GM23338 (cell line): ENCODE measurements at regions not wholly inside any gene's neighbourhood (a gene's known extent, or its start where the extent isn't known, plus 50 kb on each side); places are given as distances from the start of the nearest gene placed in this dataset.

Experiments used
- CREB1 ChIP-seq: fragments of 250-450 bp; sonication (Bioruptor Pico); IDR thresholded peaks from 2 replicates; pipeline ENCODE4 v1.5.0; 2020; ENCODE audit warnings: low read depth, mild to moderate bottlenecking, moderate library complexity
- CTCF ChIP-seq, 2 experiments: fragments of 200-600 bp in 1 of 2; sonication (generic) in 1 of 2; conservative IDR thresholded peaks; 2 replicates each; pipeline versions ENCODE4 v1.5.1 to v1.6.1; 2016 to 2017; ENCODE audit warnings: antibody characterized with exemption in 2 of 2, low read depth in 2 of 2, mild to moderate bottlenecking in 2 of 2, moderate library complexity in 1 of 2
- EZH2 ChIP-seq: fragments of 200-600 bp; sonication (generic); IDR thresholded peaks from one replicate; pipeline ENCODE4 v1.8.0; 2017; ENCODE audit warnings: antibody characterized with exemption, mild to moderate bottlenecking, low read depth; ENCODE audit not compliant: unreplicated experiment
- EZH2phosphoT487 ChIP-seq: fragments of 200-600 bp; sonication (generic); IDR thresholded peaks from one replicate; pipeline ENCODE4 v1.8.1; 2018; ENCODE audit warnings: antibody characterized with exemption; ENCODE audit not compliant: unreplicated experiment
- JUNB ChIP-seq: IDR thresholded peaks from one replicate; pipeline ENCODE4 v1.6.1; 2016; ENCODE audit warnings: antibody characterized with exemption; ENCODE audit not compliant: unreplicated experiment
- POLR2AphosphoS5 ChIP-seq: IDR thresholded peaks from 2 replicates; pipeline ENCODE4 v1.6.1; 2016; ENCODE audit warnings: antibody characterized with exemption, low read depth
- ZNF114 ChIP-seq: fragments of 250-450 bp; sonication (Bioruptor Pico); IDR thresholded peaks from 2 replicates; pipeline ENCODE4 v1.5.0; 2020; ENCODE audit warnings: mild to moderate bottlenecking, moderate library complexity
- ZNF331 ChIP-seq: fragments of 250-450 bp; sonication (Bioruptor Pico); IDR thresholded peaks from 2 replicates; pipeline ENCODE4 v1.5.0; 2020; ENCODE audit warnings: low read depth, mild to moderate bottlenecking, moderate library complexity
- ZNF462 ChIP-seq: fragments of 250-450 bp; sonication (Bioruptor Pico); IDR thresholded peaks from 2 replicates; pipeline ENCODE4 v1.5.0; 2020; ENCODE audit warnings: mild to moderate bottlenecking, moderate library complexity
- TF ChIP-seq, protein P1 (sequence below): IDR thresholded peaks from one replicate; pipeline ENCODE4 v1.6.1; 2018; ENCODE audit warnings: antibody characterized with exemption; ENCODE audit not compliant: unreplicated experiment
- TF ChIP-seq, protein P2 (sequence below): IDR thresholded peaks from 2 replicates; pipeline ENCODE4 v1.6.1; 2016; ENCODE audit warnings: antibody characterized with exemption

- TF ChIP-seq, protein P1, sequence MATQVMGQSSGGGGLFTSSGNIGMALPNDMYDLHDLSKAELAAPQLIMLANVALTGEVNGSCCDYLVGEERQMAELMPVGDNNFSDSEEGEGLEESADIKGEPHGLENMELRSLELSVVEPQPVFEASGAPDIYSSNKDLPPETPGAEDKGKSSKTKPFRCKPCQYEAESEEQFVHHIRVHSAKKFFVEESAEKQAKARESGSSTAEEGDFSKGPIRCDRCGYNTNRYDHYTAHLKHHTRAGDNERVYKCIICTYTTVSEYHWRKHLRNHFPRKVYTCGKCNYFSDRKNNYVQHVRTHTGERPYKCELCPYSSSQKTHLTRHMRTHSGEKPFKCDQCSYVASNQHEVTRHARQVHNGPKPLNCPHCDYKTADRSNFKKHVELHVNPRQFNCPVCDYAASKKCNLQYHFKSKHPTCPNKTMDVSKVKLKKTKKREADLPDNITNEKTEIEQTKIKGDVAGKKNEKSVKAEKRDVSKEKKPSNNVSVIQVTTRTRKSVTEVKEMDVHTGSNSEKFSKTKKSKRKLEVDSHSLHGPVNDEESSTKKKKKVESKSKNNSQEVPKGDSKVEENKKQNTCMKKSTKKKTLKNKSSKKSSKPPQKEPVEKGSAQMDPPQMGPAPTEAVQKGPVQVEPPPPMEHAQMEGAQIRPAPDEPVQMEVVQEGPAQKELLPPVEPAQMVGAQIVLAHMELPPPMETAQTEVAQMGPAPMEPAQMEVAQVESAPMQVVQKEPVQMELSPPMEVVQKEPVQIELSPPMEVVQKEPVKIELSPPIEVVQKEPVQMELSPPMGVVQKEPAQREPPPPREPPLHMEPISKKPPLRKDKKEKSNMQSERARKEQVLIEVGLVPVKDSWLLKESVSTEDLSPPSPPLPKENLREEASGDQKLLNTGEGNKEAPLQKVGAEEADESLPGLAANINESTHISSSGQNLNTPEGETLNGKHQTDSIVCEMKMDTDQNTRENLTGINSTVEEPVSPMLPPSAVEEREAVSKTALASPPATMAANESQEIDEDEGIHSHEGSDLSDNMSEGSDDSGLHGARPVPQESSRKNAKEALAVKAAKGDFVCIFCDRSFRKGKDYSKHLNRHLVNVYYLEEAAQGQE, result no peak
- TF ChIP-seq POLR2AphosphoS5, result no peak
- TF ChIP-seq EZH2, result no peak
- TF ChIP-seq CREB1 (CRISPR knock-in tag), result no peak
- TF ChIP-seq ZNF114, result no peak
- TF ChIP-seq CTCF (conservative IDR thresholded peaks at IDR 0.05; ENCODE audit: low read depth in 2 of 2), result no peak
- no peak for TF ChIP-seq JUNB
- no peak for TF ChIP-seq EZH2phosphoT487
- TF ChIP-seq ZNF331 (CRISPR knock-in tag), result no peak
- TF ChIP-seq, protein P2, sequence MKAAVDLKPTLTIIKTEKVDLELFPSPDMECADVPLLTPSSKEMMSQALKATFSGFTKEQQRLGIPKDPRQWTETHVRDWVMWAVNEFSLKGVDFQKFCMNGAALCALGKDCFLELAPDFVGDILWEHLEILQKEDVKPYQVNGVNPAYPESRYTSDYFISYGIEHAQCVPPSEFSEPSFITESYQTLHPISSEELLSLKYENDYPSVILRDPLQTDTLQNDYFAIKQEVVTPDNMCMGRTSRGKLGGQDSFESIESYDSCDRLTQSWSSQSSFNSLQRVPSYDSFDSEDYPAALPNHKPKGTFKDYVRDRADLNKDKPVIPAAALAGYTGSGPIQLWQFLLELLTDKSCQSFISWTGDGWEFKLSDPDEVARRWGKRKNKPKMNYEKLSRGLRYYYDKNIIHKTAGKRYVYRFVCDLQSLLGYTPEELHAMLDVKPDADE, result no peak
- TF ChIP-seq ZNF462 (CRISPR knock-in tag), result no peak
These were observed 63.9 kb downstream of the NDUFS5 start for GRCh38 chr1:39089931-39090521.
